SU-DHL-6 (cell line): ENCODE measurements at regions not wholly inside any gene's neighbourhood (a gene's known extent, or its start where the extent isn't known, plus 50 kb on each side); places are given as distances from the start of the nearest gene placed in this dataset.

Experiments
- H2AFZ ChIP-seq: fragments of 200-600 bp; sonication (generic); 2 replicates; pipeline ENCODE4 v1.6.1; 2014; ENCODE audit warnings: low read depth, mild to moderate bottlenecking, moderate library complexity, mixed read lengths, antibody characterized with exemption, low read length; ENCODE audit not compliant: severe bottlenecking
- H3F3A ChIP-seq: fragments of 200-600 bp; shearing (Covaris generic); 2 replicates; pipeline ENCODE4 v1.6.0; 2016; ENCODE audit warnings: antibody characterized with exemption, mild to moderate bottlenecking; ENCODE audit not compliant: insufficient read depth
- H3K27ac ChIP-seq: fragments of 200-600 bp; sonication (generic); 2 replicates; pipeline ENCODE4 v1.5.1; 2016; ENCODE audit warnings: low read depth, mild to moderate bottlenecking, low read length, moderate library complexity, mixed read lengths
- H3K27me3 ChIP-seq: fragments of 200-600 bp; sonication (generic), shearing (Covaris generic); 2 replicates; pipeline ENCODE4 v1.6.0; 2014; ENCODE audit warnings: mild to moderate bottlenecking, low read length
- H3K36me3 ChIP-seq: fragments of 200-600 bp; sonication (generic); 2 replicates; pipeline ENCODE4 v1.6.1; 2014; ENCODE audit warnings: mild to moderate bottlenecking, low read length, mixed read lengths
- H3K4me2 ChIP-seq: fragments of 300-600, 200-600 bp; shearing (Covaris generic), sonication (generic); 2 replicates; pipeline ENCODE4 v1.6.0; 2014; ENCODE audit warnings: low read length, low read depth, mild to moderate bottlenecking; ENCODE audit not compliant: poor library complexity, severe bottlenecking
- H3K4me3 ChIP-seq: fragments of 200-600 bp; sonication (generic); 2 replicates; pipeline ENCODE4 v1.5.1; 2014; ENCODE audit warnings: antibody characterized with exemption, low read length, mild to moderate bottlenecking, mixed read lengths; ENCODE audit not compliant: insufficient read depth, poor library complexity, severe bottlenecking
- H3K79me2 ChIP-seq: fragments of 200-600 bp; sonication (generic); 2 replicates; pipeline ENCODE4 v1.6.1; 2014; ENCODE audit warnings: mild to moderate bottlenecking, low read length, moderate library complexity; ENCODE audit not compliant: insufficient read depth
- H3K9ac ChIP-seq: fragments of 200-600 bp; sonication (generic); 2 replicates; pipeline ENCODE4 v1.7.0; 2014; ENCODE audit warnings: mild to moderate bottlenecking, low read length
- H3K9me2 ChIP-seq: fragments of 200-600 bp; sonication (generic); replicated peaks from 2 replicates; pipeline ENCODE4 v1.6.1; 2014; ENCODE audit warnings: low read length; ENCODE audit not compliant: insufficient read depth
- H3K9me3 ChIP-seq: fragments of 200-600 bp; sonication (generic); 2 replicates; pipeline ENCODE4 v1.6.1; 2014; ENCODE audit warnings: low read length, mixed read lengths; ENCODE audit not compliant: insufficient read depth
- H4K20me1 ChIP-seq: fragments of 200-600 bp; sonication (generic); 2 replicates; pipeline ENCODE4 v1.6.1; 2014; ENCODE audit warnings: low read depth, mild to moderate bottlenecking, antibody characterized with exemption, low read length, moderate library complexity, mixed read lengths
- CTCF ChIP-seq: fragments of 200-600 bp; sonication (generic); IDR thresholded peaks from one replicate; pipeline ENCODE4 v1.5.1; 2017; ENCODE audit warnings: antibody characterized with exemption, mild to moderate bottlenecking, low read length, moderate library complexity; ENCODE audit not compliant: insufficient read depth, poor library complexity, severe bottlenecking
- EZH2phosphoT487 ChIP-seq: fragments of 200-600 bp; sonication (generic), shearing (Covaris generic); conservative IDR thresholded peaks from 2 replicates; pipeline ENCODE4 v1.6.1; 2018; ENCODE audit warnings: mild to moderate bottlenecking, antibody characterized with exemption, low read length, moderate library complexity, mixed read lengths

DNA sequence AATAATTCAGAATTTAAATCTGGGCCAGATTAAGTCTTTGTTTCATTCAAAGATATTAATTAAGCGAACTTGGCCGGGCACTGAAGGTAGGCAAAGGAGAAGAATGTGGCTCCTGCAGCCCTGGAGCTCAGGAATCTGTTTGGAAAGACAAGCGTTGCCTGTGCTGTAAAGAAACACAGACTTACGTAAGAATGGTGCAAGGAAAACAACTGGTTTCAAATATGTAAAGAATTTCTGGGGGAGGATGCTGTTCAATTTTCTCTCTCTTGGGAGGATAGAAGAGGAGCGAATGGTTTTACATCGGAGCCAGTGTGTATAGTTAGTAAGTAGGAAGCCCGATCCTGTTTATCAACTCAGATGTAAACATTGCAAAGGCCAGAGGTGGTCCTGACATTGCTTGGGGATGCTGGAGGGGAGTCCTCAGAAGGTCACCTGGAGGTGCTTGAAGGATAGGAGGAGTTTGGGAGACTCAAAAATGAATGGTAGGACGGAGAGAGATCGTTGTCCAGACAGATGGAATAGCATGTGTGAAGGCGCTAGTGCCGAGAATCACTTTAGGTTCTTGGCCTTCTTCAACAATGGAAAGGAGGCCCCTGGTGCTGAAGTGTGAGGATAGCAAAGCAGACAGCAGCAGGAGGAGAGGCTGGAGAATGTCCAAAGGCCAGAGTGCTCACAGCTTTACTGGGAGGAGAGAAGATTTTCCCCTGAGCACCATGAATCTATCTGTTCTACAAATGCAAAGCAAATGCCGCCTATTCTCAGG is 456.1 kb downstream of the LPIN1 start:
- no peaks in the 10 kb centered on the region for H3K27me3 ChIP-seq
- no peak overlapping the region for H3K4me3 ChIP-seq
- H4K20me1 ChIP-seq = no peaks in the 10 kb centered on the region
- H3K36me3 ChIP-seq = no peaks in the 10 kb centered on the region
- H3K4me2 ChIP-seq = no peak overlapping the region
- H3K9me2 ChIP-seq = no peaks in the 10 kb centered on the region
- no peaks in the 10 kb centered on the region for H3K79me2 ChIP-seq
- H3K9me3 ChIP-seq = peaks cover 7% of the 10 kb centered on the region; the same call in 1 of the 2 replicates
- H3F3A ChIP-seq = no peaks in the 10 kb centered on the region
- TF ChIP-seq CTCF (no peak), EZH2phosphoT487 (no peak)
- H3K9ac ChIP-seq = no peak overlapping the region
- H3K27ac ChIP-seq = no peak overlapping the region
- H2AFZ ChIP-seq = no peak overlapping the region

GRCh38 chr2:12203528-12203927 is 457.1 kb downstream of the LPIN1 start:
- H3K79me2 ChIP-seq = no peaks in the 10 kb centered on the region
- H4K20me1 ChIP-seq = no peaks in the 10 kb centered on the region
- H3K4me3 ChIP-seq = no peak overlapping the region
- H3K9ac ChIP-seq = no peak overlapping the region
- no peak overlapping the region for H3K4me2 ChIP-seq
- H3K27me3 ChIP-seq = no peaks in the 10 kb centered on the region
- no peak overlapping the region for H3K27ac ChIP-seq
- H3K9me3 ChIP-seq = peaks cover 7% of the 10 kb centered on the region; the same call in 1 of the 2 replicates
- TF ChIP-seq EZH2phosphoT487 (no peak), CTCF (no peak)
- no peaks in the 10 kb centered on the region for H3K9me2 ChIP-seq
- no peaks in the 10 kb centered on the region for H3F3A ChIP-seq
- H3K36me3 ChIP-seq = no peaks in the 10 kb centered on the region
- H2AFZ ChIP-seq = no peak overlapping the region

DNA sequence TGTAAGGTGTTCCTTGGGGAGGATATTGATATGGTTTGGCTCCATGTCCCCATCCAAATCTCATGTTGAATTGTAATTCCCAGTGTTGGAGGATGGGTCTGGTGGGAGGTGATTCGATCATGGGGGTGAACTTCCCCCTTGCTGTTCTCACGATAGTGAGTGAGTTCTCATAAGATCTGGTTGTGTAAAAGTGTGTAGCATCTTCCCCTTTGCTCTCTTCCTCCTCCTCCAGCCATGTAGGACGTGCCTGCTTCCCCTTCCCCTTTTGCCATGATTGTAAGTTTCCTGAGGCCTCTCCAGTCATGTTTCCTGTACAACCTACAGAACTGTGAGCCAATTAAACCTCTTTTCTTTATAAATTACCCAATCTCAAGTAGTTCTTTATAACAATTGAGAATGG is 458.7 kb downstream of the LPIN1 start:
- Histone ChIP-seq H3K27ac (no peak overlapping the region), H3F3A (no peaks in the 10 kb centered on the region), H2AFZ (no peak overlapping the region), H3K79me2 (no peaks in the 10 kb centered on the region), H3K4me2 (no peak overlapping the region), H3K36me3 (no peaks in the 10 kb centered on the region), H3K9me2 (no peaks in the 10 kb centered on the region), H3K27me3 (no peaks in the 10 kb centered on the region), H3K9me3 (peaks cover 7% of the 10 kb centered on the region; the same call in 1 of the 2 replicates), H3K4me3 (no peak overlapping the region), H4K20me1 (no peaks in the 10 kb centered on the region), H3K9ac (no peak overlapping the region)
- no peak for TF ChIP-seq EZH2phosphoT487
- no peak for TF ChIP-seq CTCF
